ENCODE measurements at regions not wholly inside any gene's neighbourhood (a gene's known extent, or its start where the extent isn't known, plus 50 kb on each side); places are given as distances from the start of the nearest gene placed in this dataset.

GRCh38 chr10:78567680-78568455, 500.9 kb upstream of the ZMIZ1 start:
- DNase-seq (ENCODE audit: low spot score), result no peak

GRCh38 chr10:78568620-78569019, 500.1 kb upstream of the ZMIZ1 start:
- no peak for DNase-seq (ENCODE audit: low spot score)

- DNase-seq (ENCODE audit: low spot score), result no peak
Observed at GRCh38 chr10:78570633-78571235, 498.0 kb upstream of the ZMIZ1 start.

- no peak for DNase-seq (ENCODE audit: low spot score)
Observed at GRCh38 chr10:78571286-78571685, 497.5 kb upstream of the ZMIZ1 start.

GRCh38 chr10:78571891-78572290, 496.9 kb upstream of the ZMIZ1 start:
- DNase-seq (ENCODE audit: low spot score), result no peak

DNA sequence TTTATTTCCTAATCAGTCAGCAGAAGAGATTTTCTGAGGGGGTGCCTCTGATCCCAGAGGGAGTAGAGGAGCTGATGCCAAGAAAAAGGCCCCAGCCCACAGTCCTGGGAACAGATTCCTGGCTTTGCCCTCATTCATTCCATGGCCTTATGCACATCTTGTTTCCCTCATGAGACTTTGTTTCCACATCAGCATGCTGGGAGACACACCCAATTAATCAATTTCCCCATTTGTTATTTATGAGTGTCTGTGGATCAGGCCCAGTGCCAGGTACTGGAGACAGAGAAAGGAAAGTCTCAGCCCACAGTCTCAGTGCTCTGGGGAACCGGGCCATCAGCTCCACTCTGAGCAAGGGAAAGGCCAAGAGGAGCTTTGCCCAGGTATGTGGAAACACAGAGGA, 496.2 kb upstream of the ZMIZ1 start:
- no peak for DNase-seq (ENCODE audit: low spot score)

GRCh38 chr10:78574547-78574946, 494.2 kb upstream of the ZMIZ1 start:
- no peak for DNase-seq (ENCODE audit: low spot score)

DNA sequence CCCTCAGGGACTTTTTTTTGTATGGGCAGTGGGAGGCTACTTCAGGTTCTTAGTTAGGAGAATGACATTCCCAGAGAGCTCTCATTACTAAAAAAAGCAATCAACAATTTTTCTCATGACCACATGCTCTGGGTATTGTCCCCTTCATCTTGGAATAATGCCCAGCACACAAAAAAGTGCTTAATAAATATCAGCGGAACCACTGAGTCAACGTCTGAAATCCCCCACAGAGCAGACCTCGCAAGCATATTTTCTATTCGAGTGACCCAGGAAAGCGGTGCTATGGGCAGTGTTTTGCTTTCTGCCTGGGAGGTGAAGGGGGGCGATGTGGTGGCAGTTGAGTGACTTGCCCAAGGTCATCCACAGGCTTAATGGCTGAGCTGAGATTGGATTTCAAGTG, 493.4 kb upstream of the ZMIZ1 start:
- DNase-seq (ENCODE audit: low spot score), result no peak

DNA sequence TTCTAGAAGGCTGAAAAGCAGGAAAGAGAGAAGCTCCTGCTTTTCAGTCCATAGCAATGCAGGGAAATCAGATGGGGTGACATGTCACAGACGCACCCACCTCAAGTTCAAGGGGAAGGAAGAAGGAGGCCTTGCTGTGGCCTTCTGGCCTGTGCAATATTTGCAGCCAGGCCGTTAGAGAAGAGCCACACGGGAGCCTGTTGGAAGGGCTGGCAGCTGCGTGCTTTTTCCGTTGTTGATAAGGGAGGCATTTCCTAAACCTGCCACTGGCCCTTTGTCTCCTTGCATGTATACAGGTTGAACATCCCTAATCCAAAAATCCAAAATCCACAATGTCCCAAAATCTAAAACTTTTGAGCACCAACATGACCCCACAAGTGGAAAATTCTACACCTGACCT, 492.5 kb upstream of the ZMIZ1 start:
- no peak for DNase-seq (ENCODE audit: low spot score)

GRCh38 chr10:78577712-78578111, 491.1 kb upstream of the ZMIZ1 start:
- DNase-seq (ENCODE audit: low spot score), result no peak

GRCh38 chr10:78578929-78579328, 489.8 kb upstream of the ZMIZ1 start:
- no peak for DNase-seq (ENCODE audit: low spot score)

GRCh38 chr10:78579576-78579975, 489.2 kb upstream of the ZMIZ1 start:
- DNase-seq (ENCODE audit: low spot score), result no peak

DNA sequence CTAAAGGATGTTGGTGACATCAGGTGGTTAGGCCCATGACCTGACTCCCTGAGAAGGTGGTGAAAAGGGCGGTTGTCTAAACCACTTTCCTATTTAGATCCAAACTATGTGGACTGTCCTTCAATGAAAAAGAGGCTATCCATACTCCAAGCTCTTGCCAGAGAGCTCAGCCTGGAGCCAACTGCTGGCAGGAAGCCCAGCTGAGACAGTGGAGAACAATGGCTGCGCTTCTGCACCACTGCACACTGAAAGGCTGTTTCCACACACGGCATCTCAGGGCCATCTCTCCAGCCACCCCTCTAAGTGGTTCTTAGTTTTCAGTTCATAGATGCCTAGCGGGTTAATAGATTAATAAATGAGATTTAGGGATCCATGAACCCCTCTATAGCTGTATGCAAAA, 488.8 kb upstream of the ZMIZ1 start:
- no peak for DNase-seq (ENCODE audit: low spot score)

GRCh38 chr10:78581133-78581694, 487.6 kb upstream of the ZMIZ1 start:
- DNase-seq (ENCODE audit: low spot score), result no peak

GRCh38 chr10:78582540-78582939, 486.2 kb upstream of the ZMIZ1 start:
- no peak for DNase-seq (ENCODE audit: low spot score)

DNA sequence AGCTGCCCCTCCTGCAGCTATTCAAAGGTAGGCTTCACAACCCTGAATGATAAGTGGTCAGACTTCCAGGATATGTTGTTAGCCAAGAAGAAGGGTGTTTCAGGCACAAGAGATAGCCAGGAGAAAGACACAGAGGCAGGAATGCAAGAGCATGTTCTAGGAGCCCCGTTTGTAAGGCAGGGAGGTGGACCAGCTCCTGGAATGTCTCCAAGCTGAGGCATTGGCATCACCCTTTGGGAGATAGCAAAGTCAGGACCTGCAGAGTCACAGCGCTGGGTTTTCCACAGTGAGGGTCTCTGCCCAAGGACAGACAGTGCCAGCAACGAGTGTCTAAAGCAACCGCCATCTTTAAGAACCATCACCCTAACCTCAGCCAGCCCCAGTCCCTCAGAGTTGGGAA, 484.5 kb upstream of the ZMIZ1 start:
- DNase-seq (ENCODE audit: low spot score), result no peak

DNA sequence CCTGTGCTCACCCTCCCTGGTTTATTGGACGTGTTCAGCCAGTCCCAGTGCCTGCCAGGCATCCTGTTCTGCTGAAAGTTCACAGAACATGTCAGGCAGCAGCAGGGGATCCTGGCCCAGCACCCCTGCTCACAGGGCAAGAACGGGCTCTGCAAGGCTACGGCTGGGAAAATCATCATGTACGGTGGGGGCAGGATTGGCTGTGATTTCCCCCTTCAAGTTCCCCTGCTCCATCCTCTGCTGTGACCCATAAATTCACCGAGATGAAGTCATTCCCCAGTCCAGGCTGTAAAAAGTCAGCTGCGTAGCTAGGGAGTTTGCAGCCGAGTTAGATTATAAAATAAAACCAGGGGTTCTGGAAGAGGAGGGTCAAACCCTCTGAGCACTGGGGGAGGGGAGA, 484.1 kb upstream of the ZMIZ1 start:
- no peak for DNase-seq (ENCODE audit: low spot score)

GRCh38 chr10:78585952-78586351, 482.8 kb upstream of the ZMIZ1 start:
- DNase-seq (ENCODE audit: low spot score), result no peak

GRCh38 chr10:78588194-78588811, 480.5 kb upstream of the ZMIZ1 start:
- DNase-seq (ENCODE audit: low spot score), result no peak

DNA sequence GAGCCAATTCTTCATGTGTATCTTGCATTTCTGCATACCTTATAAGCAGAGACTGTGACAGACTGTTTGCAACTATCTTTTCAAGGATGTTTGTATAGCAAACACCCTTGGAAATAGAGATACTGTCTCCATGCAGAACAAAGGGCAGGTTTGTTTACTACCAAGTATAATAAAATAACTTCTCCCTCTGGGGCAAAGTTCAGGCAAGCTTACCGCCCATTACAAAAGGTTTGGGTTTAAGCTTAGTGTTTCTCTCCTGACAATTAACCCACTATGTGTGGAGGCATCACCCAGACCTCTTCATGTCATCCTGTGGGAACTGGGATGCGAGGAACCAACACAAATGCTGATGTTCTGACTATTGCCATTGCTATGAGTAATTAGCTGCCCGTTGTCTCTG, 479.1 kb upstream of the ZMIZ1 start:
- no peak for DNase-seq (ENCODE audit: low spot score)

- DNase-seq (ENCODE audit: low spot score), result no peak
Observed at GRCh38 chr10:78591066-78591465, 477.7 kb upstream of the ZMIZ1 start.

DNA sequence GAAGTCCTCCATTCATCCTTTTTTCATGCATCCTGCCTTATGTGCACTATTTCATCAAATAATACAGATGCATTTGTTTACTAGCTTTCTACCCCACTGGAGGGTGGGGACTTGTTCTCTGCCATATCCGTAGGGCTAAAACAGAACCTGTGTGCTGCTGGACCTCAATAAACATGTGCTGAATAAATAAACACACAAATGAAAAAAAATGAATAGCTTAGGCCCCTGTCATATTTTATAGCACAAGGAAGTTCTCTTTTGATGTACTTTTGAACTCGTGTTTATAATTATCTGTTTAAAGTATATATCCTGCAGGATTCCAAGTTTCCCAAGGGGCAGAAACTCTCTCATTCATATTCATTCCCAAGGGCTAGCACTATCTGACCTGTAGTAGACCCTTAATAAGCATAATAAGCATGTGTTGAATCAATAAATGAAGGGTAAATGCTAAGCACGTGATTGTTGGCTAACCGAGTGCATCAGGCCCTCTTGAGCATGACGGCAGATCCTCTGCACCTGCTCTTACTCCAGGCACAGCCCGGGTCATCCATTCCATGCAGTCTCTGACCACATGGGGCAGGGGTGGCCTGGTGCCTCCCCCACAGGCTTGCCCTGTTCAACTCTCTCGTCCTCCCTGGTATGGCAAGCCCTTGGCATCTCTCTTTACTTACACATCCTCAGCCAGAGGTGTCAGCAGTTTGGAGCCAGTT, 474.1 kb upstream of the ZMIZ1 start:
- no peak for DNase-seq (ENCODE audit: low spot score)

- no peak for DNase-seq (ENCODE audit: low spot score)
Observed at GRCh38 chr10:78595269-78595619, 473.5 kb upstream of the ZMIZ1 start.

Measured in hematopoietic multipotent progenitor cell treated with erythropoietin and hydrocortisone succinate and interleukin-3 and kit ligand, for 17 days (in vitro differentiated cells).